Esophagus squamous epithelium (tissue), 5 donors: ENCODE measurements at regions not wholly inside any gene's neighbourhood (a gene's known extent, or its start where the extent isn't known, plus 50 kb on each side); places are given as distances from the start of the nearest gene placed in this dataset.

Source experiments
- DNase-seq: peaks from one replicate; lab custom pipeline; 2025; lab: John Stamatoyannopoulos, UW
- H3K27ac ChIP-seq, 4 donors: fragments of 200-600 bp; sonication (generic); one replicate each; pipeline ENCODE4 v1.5.1; 2016 to 2019; ENCODE audit warnings: mild to moderate bottlenecking in 1 of 4
- H3K27me3 ChIP-seq, 4 donors: fragments of 200-600 bp; sonication (generic); 1 replicate in 3 of 4; 2 replicates in 1 of 4; pipeline versions ENCODE4 v1.5.1 to v1.6.0; 2017 to 2021; ENCODE audit warnings: antibody characterized with exemption in 1 of 4
- H3K36me3 ChIP-seq, 3 donors: fragments of 200-600 bp; sonication (generic); one replicate each; pipeline ENCODE4 v1.5.1; 2016 to 2019
- H3K4me1 ChIP-seq, 3 donors: fragments of 200-600 bp; sonication (generic); one replicate each; pipeline ENCODE4 v1.5.1; 2017 to 2019
- H3K4me3 ChIP-seq, 4 donors: fragments of 200-600 bp; sonication (generic); 1 replicate in 3 of 4; 2 replicates in 1 of 4; pipeline ENCODE4 v1.5.1; 2016 to 2019; ENCODE audit warnings: mild to moderate bottlenecking in 2 of 4, moderate library complexity in 1 of 4
- H3K9me3 ChIP-seq, 3 donors: fragments of 200-600 bp; sonication (generic); one replicate each; pipeline ENCODE4 v1.5.1; 2016 to 2019
- POLR2A ChIP-seq, 4 donors: fragments of 450-650 bp; IDR thresholded peaks; one replicate each; pipeline ENCODE4 v1.6.1; 2017; ENCODE audit warnings: antibody characterized with exemption in 4 of 4, mild to moderate bottlenecking in 4 of 4, moderate library complexity in 3 of 4
- WGBS, 2 donors: methylation state at CpG; one replicate each; pipeline ENCODE4 v1.1.5; 2018; 5-methylcytosine and 5-hydroxymethylcytosine counted together
- intact Hi-C: fragments of 100-400 bp; cut with DNase I; formaldehyde crosslinking; loops from one replicate; pipeline ENCODE4 v1.15.0; 2022
- TF ChIP-seq, protein P1 (sequence below), 6 experiments: fragments of 450-650 bp in 4 of 6; fragments of 200-600 bp in 2 of 6; sonication (generic) in 2 of 6; IDR thresholded peaks; one replicate each; pipeline ENCODE4 v1.5.1; 2016 to 2019; ENCODE audit warnings: antibody characterized with exemption in 6 of 6, mild to moderate bottlenecking in 4 of 6, moderate library complexity in 4 of 6
- donor health status: DM: yes; HTN: yes; CAD: no.

DNA sequence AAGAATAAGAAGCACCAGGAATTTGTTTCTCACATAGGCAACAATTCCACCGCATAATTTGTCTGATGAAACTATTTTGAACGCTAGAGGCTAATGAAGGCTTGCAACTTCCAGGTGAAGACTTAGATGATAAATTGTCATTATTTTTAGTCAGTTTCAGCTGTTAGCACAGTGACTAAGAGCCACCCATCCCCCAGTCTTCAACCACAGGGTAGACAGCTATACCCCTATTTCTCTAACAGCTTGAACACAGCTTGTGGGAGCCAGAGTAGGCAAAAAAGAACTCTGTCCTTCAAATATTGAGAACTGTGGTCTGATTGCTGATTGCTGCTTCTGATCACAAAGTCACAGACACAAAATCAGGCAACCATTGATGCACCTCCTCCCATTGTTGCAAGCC is 1124.8 kb upstream of the PRR20A start:
- intact Hi-C loops, result no loop called here
- TF ChIP-seq, protein P1, sequence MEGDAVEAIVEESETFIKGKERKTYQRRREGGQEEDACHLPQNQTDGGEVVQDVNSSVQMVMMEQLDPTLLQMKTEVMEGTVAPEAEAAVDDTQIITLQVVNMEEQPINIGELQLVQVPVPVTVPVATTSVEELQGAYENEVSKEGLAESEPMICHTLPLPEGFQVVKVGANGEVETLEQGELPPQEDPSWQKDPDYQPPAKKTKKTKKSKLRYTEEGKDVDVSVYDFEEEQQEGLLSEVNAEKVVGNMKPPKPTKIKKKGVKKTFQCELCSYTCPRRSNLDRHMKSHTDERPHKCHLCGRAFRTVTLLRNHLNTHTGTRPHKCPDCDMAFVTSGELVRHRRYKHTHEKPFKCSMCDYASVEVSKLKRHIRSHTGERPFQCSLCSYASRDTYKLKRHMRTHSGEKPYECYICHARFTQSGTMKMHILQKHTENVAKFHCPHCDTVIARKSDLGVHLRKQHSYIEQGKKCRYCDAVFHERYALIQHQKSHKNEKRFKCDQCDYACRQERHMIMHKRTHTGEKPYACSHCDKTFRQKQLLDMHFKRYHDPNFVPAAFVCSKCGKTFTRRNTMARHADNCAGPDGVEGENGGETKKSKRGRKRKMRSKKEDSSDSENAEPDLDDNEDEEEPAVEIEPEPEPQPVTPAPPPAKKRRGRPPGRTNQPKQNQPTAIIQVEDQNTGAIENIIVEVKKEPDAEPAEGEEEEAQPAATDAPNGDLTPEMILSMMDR (IDR thresholded peaks at IDR 0.05), result no peak
- no peak for TF ChIP-seq POLR2A (IDR thresholded peaks at IDR 0.05)
- Histone ChIP-seq H3K36me3 (no peaks in the 10 kb centered on the region), H3K27ac (no peak overlapping the region), H3K9me3 (no peaks in the 10 kb centered on the region), H3K4me1 (no peaks in the 10 kb centered on the region), H3K27me3 (no peaks in the 10 kb centered on the region), H3K4me3 (no peak overlapping the region)
- WGBS, 2 donors, result 45 to 48% methylated on average over 2 of the region's 2 CpGs
- no peak for DNase-seq

DNA sequence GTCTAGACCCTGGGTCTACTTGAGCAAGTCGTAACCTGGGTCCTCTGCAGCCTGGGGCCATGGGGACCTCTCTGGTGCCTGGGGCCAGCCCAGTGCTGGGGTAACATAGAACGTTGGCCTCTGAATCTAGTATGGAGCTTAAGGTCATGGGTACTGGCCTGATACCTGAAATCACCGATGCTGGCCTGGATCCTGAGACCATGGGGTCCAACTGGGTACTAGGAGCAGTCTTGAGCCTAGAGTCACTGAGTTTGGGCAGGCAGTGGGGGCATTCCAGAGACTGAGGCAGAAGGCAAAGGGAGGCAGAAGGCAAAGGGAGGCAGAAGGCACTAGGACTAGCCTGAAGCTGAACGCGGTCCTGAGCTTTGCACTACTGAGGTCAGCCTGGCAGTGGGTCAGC is 1121.1 kb upstream of the PRR20A start:
- Histone ChIP-seq H3K27me3 (no peaks in the 10 kb centered on the region), H3K36me3 (no peaks in the 10 kb centered on the region), H3K27ac (no peak overlapping the region), H3K4me1 (no peaks in the 10 kb centered on the region), H3K9me3 (no peaks in the 10 kb centered on the region), H3K4me3 (no peak overlapping the region)
- DNase-seq, result no peak
- TF ChIP-seq, protein P1 (IDR thresholded peaks at IDR 0.05), result no peak
- TF ChIP-seq POLR2A (IDR thresholded peaks at IDR 0.05), result no peak
- intact Hi-C loops, result no loop called here
- WGBS, 2 donors, result 76 to 100% methylated on average over 3 to 4 of the region's 5 CpGs

DNA sequence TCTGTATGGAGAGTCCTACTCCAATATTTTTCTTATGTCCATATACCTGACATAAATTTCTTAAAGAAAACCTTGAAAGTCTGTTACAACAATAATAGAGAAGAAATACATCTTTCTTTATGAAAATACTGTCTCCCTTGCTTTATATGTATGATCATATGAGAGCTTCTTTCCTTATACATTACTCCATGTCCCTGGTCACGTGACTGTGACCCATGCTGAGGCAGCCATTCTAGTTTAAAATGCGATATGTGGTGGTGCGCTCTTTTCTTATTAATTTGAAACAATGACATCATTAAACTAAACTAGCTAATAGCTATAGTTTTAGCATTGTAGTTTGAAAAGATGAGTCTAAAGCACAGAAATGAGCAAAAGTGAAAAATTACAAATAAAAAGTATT is 1120.3 kb upstream of the PRR20A start:
- intact Hi-C loops, result no loop called here
- WGBS, 2 donors, result 83 to 86% methylated on average over 3 of the region's 3 CpGs
- Histone ChIP-seq H3K27ac (no peak overlapping the region), H3K36me3 (no peaks in the 10 kb centered on the region), H3K4me1 (no peaks in the 10 kb centered on the region), H3K27me3 (no peaks in the 10 kb centered on the region), H3K4me3 (no peak overlapping the region), H3K9me3 (no peaks in the 10 kb centered on the region)
- DNase-seq, result no peak
- TF ChIP-seq POLR2A (IDR thresholded peaks at IDR 0.05), result no peak
- TF ChIP-seq, protein P1 (IDR thresholded peaks at IDR 0.05), result no peak

DNA sequence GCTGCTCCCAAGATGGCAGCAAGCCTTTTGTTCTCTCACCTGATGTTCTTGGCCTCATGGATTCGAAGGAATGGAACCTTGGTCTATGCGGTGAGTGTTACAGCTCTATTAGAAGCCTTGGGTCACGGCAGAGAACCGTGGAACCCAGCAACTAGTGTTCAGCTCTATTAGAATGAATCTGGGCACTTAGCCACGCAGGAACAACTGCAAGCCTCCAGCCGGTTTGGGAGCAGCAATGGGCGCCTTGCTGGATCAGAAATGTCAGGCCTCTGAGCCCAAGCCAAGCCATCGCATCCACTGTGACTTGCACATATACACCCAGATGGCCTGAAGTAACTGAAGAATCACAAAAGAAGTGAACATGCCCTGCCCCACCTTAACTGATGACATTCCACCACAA is 1100.7 kb upstream of the PRR20A start:
- Histone ChIP-seq H3K36me3 (no peaks in the 10 kb centered on the region), H3K4me3 (no peak overlapping the region), H3K27ac (no peak overlapping the region), H3K9me3 (no peaks in the 10 kb centered on the region), H3K4me1 (no peaks in the 10 kb centered on the region), H3K27me3 (no peaks in the 10 kb centered on the region)
- intact Hi-C loops, result no loop called here
- no peak for TF ChIP-seq POLR2A (IDR thresholded peaks at IDR 0.05)
- TF ChIP-seq, protein P1 (IDR thresholded peaks at IDR 0.05), result no peak
- DNase-seq, result no peak
- 80 to 81% methylated on average over 7 to 8 of the region's 8 CpGs for WGBS, 2 donors

DNA sequence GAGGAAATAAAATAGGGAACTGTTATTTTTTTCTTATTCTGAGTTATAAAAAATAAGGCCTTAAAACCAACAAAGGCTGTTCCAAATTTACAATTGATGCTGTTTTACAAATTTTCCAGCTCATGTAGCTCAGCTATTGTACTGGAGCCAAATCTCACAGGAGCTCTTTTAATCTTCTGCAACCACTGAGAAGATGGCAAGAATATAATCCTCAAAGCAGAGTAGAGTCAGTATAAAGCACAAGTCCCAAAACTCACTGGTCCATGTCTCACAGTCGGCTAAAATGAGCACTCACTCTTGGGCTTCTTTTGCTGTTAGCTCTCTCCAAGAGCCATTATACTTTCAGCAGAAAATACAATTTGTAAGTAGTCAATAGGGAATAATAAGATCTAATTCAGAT is 1074.4 kb upstream of the PRR20A start:
- H3K27ac ChIP-seq, result no peak overlapping the region
- DNase-seq, result no peak

More for the DNA sequence above, 1074.4 kb upstream of the PRR20A start:
- WGBS, 2 donors, result 54 to 75% methylated on average over 1 of the region's 1 CpG
- no peaks in the 10 kb centered on the region for H3K9me3 ChIP-seq
- TF ChIP-seq, protein P1 (IDR thresholded peaks at IDR 0.05), result no peak
- no peak for TF ChIP-seq POLR2A (IDR thresholded peaks at IDR 0.05)
- H3K4me3 ChIP-seq, result no peak overlapping the region
- no peaks in the 10 kb centered on the region for H3K27me3 ChIP-seq
- intact Hi-C loops, result no loop called here
- no peaks in the 10 kb centered on the region for H3K36me3 ChIP-seq
- H3K4me1 ChIP-seq, result no peaks in the 10 kb centered on the region
